Lower lobe of right lung (tissue), 2 donors: ENCODE measurements at regions not wholly inside any gene's neighbourhood (a gene's known extent, or its start where the extent isn't known, plus 50 kb on each side); places are given as distances from the start of the nearest gene placed in this dataset.
A peak's percentile ranks its signal among the peaks of the same experiment; 100 is the strongest.

ENCODE experiments used
- ATAC-seq, 2 donors: fragments of 200-7000 bp; cut with Tn5 transposase; one replicate each; pipeline ENCODE4 v1.9.1; 2020 to 2022; ENCODE audit warnings: mild to moderate bottlenecking in 2 of 2, moderate library complexity in 2 of 2
- DNase-seq: peaks from one replicate; pipeline ENCODE4 v3.0.0-alpha.2; 2020
- H3K27ac ChIP-seq: fragments of 200-600 bp; one replicate; pipeline ENCODE4 v1.8.0; 2022
- H3K27me3 ChIP-seq: fragments of 200-600 bp; one replicate; pipeline ENCODE4 v1.8.0; 2022; ENCODE audit warnings: low read depth
- H3K36me3 ChIP-seq: fragments of 200-600 bp; one replicate; pipeline ENCODE4 v1.8.0; 2022; ENCODE audit warnings: mild to moderate bottlenecking
- H3K4me1 ChIP-seq: fragments of 200-600 bp; one replicate; pipeline ENCODE4 v1.8.0; 2022
- H3K4me3 ChIP-seq: fragments of 200-600 bp; one replicate; pipeline ENCODE4 v1.8.0; 2022; ENCODE audit warnings: mild to moderate bottlenecking
- H3K9me3 ChIP-seq: fragments of 200-600 bp; one replicate; pipeline ENCODE4 v1.8.0; 2022
- intact Hi-C: fragments of 100-400 bp; cut with DNase I; formaldehyde crosslinking; loops from one replicate; pipeline ENCODE4 v1.11.0; 2022
- TF ChIP-seq, protein P1 (sequence below): fragments of 200-600 bp; IDR thresholded peaks from one replicate; pipeline ENCODE4 v1.8.0; 2022; ENCODE audit warnings: antibody characterized with exemption, mild to moderate bottlenecking
- donor health status: DM: no; HTN: yes; CAD: no; lungs with severe emphysema.

GRCh38 chr3:80785475-80785874, 976.0 kb downstream of the GBE1 start:
- DNase-seq (no peak), ATAC-seq (no peak)
- TF ChIP-seq, protein P1, sequence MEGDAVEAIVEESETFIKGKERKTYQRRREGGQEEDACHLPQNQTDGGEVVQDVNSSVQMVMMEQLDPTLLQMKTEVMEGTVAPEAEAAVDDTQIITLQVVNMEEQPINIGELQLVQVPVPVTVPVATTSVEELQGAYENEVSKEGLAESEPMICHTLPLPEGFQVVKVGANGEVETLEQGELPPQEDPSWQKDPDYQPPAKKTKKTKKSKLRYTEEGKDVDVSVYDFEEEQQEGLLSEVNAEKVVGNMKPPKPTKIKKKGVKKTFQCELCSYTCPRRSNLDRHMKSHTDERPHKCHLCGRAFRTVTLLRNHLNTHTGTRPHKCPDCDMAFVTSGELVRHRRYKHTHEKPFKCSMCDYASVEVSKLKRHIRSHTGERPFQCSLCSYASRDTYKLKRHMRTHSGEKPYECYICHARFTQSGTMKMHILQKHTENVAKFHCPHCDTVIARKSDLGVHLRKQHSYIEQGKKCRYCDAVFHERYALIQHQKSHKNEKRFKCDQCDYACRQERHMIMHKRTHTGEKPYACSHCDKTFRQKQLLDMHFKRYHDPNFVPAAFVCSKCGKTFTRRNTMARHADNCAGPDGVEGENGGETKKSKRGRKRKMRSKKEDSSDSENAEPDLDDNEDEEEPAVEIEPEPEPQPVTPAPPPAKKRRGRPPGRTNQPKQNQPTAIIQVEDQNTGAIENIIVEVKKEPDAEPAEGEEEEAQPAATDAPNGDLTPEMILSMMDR: no peak
- Histone ChIP-seq H3K27ac (no peak overlapping the region), H3K27me3 (no peaks in the 10 kb centered on the region), H3K36me3 (no peaks in the 10 kb centered on the region), H3K9me3 (no peaks in the 10 kb centered on the region), H3K4me1 (no peaks in the 10 kb centered on the region), H3K4me3 (no peak overlapping the region)
- intact Hi-C loops: no loop called here

DNA sequence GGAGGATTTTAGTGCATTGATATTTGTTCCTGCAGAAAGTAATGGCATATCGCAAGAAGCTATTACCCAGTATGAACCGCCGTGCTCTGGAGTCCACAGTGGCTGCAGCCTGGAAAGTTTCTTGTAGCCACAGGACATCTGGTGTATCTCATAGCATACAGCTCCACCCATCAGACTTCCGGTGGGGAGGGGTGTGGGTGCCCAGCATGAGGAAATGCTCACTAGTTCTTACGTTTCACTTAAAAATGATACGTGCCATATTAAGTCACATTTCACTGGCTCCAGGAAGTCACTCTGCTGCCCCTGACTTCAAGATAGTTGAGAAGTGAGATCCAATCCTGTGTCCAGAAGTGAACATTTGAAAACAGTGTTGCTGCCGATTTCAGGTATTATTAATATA, 990.4 kb downstream of the GBE1 start:
- H3K36me3 ChIP-seq: no peaks in the 10 kb centered on the region
- TF ChIP-seq, protein P1: no peak
- DNase-seq (no peak), ATAC-seq (no peak)
- no peak overlapping the region for H3K4me3 ChIP-seq
- H3K4me1 ChIP-seq: no peaks in the 10 kb centered on the region
- no peak overlapping the region for H3K27ac ChIP-seq
- H3K27me3 ChIP-seq: no peaks in the 10 kb centered on the region
- intact Hi-C loops: no loop called here
- no peaks in the 10 kb centered on the region for H3K9me3 ChIP-seq

GRCh38 chr3:80770106-80771074, 991.1 kb downstream of the GBE1 start:
- intact Hi-C loops: no loop called here
- no peaks in the 10 kb centered on the region for H3K36me3 ChIP-seq
- H3K27ac ChIP-seq: no peak overlapping the region
- H3K4me3 ChIP-seq: no peak overlapping the region
- H3K4me1 ChIP-seq: no peaks in the 10 kb centered on the region
- no peaks in the 10 kb centered on the region for H3K27me3 ChIP-seq
- TF ChIP-seq, protein P1: no peak
- H3K9me3 ChIP-seq: no peaks in the 10 kb centered on the region
- ATAC-seq: no peak
- no peak for DNase-seq

DNA sequence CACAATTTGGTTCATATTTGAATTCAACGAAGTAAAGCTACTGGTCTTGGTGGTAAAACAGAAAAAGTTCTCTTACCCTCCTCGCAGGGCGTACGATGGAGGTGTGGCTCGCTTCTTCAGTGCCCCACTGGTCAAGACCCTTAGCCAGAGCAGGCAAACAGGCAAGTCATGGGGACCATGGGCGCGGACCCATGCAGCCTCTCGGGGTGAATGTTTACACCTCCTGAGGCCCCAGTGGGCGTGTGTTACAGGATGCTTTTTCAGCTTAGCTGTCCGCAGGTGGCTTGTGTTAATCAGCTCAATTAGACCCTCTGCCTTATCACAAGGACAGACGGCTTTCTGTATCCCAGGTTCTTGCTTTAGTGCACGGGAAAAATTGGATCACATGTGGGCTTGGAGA, 991.8 kb downstream of the GBE1 start:
- no peak overlapping the region for H3K27ac ChIP-seq
- no peak for DNase-seq
- no peaks in the 10 kb centered on the region for H3K9me3 ChIP-seq
- no peaks in the 10 kb centered on the region for H3K27me3 ChIP-seq
- peak in 1 of 2 donors; percentile 24 for ATAC-seq
- H3K4me3 ChIP-seq: no peak overlapping the region
- TF ChIP-seq, protein P1: no peak
- no peaks in the 10 kb centered on the region for H3K36me3 ChIP-seq
- intact Hi-C loops: no loop called here
- no peaks in the 10 kb centered on the region for H3K4me1 ChIP-seq

DNA sequence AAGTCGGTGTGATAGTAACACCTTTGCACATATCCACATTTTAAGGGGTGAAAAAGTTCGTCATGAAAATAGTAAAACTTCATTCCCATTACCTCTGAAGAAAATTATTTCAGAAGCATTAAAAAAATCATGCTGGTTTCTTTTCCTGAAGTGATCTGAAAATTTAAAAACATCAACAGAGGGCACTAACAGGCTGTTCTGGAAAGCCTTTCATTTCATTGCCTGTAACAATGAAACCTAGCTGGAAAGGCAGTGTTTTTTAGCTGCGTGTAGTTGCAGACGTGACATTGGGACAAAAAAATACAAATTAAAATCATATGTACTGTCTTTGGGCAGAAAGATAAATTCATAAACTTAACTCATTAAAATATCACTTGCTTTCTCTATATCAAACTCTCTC, 993.8 kb downstream of the GBE1 start:
- no peaks in the 10 kb centered on the region for H3K36me3 ChIP-seq
- no peak overlapping the region for H3K27ac ChIP-seq
- ATAC-seq (no peak), DNase-seq (no peak)
- no peak overlapping the region for H3K4me3 ChIP-seq
- intact Hi-C loops: no loop called here
- TF ChIP-seq, protein P1: no peak
- no peaks in the 10 kb centered on the region for H3K27me3 ChIP-seq
- no peaks in the 10 kb centered on the region for H3K9me3 ChIP-seq
- H3K4me1 ChIP-seq: no peaks in the 10 kb centered on the region
